ENCODE measurements at regions not wholly inside any gene's neighbourhood (a gene's known extent, or its start where the extent isn't known, plus 50 kb on each side); places are given as distances from the start of the nearest gene placed in this dataset.

GRCh38 chr2:160742667-160743066 lies 249.1 kb upstream of the RBMS1 start:
- H3K9me3 ChIP-seq (ENCODE audit: control insufficient read depth, insufficient read depth, low read depth, low read length) = no peaks in the 10 kb centered on the region
- DNase-seq (ENCODE audit: low read depth, low spot score) = no peak
- H3K36me3 ChIP-seq (ENCODE audit: control insufficient read depth, insufficient read depth, low read length) = no peaks in the 10 kb centered on the region
- no peak overlapping the region for H3K4me3 ChIP-seq (ENCODE audit: low read depth in 2 of 2, low read length in 2 of 2)
- no TSS peak for BruUV-seq (replicated peaks)
- intact Hi-C loops (cut with micrococcal nuclease; ENCODE audit: unreplicated experiment) = no loop called here
- CTCF ChIA-PET = no interaction called here
- POLR2A ChIA-PET = interaction anchor here (0.6 kb wide), 1 partner anchor 973 kb away, joined by 3 read pairs; no protein-coding TSS in a partner anchor
- TF ChIP-seq TCF7L2 (IDR thresholded peaks at IDR 0.05; ENCODE audit: low read depth, low read length) = no peak
- no peak overlapping the region for H3K27ac ChIP-seq (ENCODE audit: low read length)
- no peaks in the 10 kb centered on the region for H3K4me1 ChIP-seq (ENCODE audit: control insufficient read depth, insufficient read depth, low read length)
- no peak for ATAC-seq
- in situ Hi-C loops (cut with HindIII; ENCODE audit: low pct_unique_long_range_greater_than_20kb, low sequenced_read_pairs) = no loop called here
- H3K27me3 ChIP-seq (ENCODE audit: control insufficient read depth, insufficient read depth, low read length) = no peaks in the 10 kb centered on the region

- Histone ChIP-seq H3K4me1 (ENCODE audit: control insufficient read depth, insufficient read depth, low read length) (no peaks in the 10 kb centered on the region), H3K36me3 (ENCODE audit: control insufficient read depth, insufficient read depth, low read length) (no peaks in the 10 kb centered on the region), H3K4me3 (ENCODE audit: low read depth in 2 of 2, low read length in 2 of 2) (no peak overlapping the region), H3K27ac (ENCODE audit: low read length) (no peak overlapping the region), H3K27me3 (ENCODE audit: control insufficient read depth, insufficient read depth, low read length) (no peaks in the 10 kb centered on the region), H3K9me3 (ENCODE audit: control insufficient read depth, insufficient read depth, low read depth, low read length) (no peaks in the 10 kb centered on the region)
- in situ Hi-C loops (cut with HindIII; ENCODE audit: low pct_unique_long_range_greater_than_20kb, low sequenced_read_pairs) = no loop called here
- intact Hi-C loops (cut with micrococcal nuclease; ENCODE audit: unreplicated experiment) = no loop called here
- DNase-seq (ENCODE audit: low read depth, low spot score) (no peak), ATAC-seq (no peak)
- TF ChIP-seq POLR2AphosphoS5 (IDR thresholded peaks at IDR 0.05; ENCODE audit: low read depth, low read length) = no peak
- no peak for TF ChIP-seq SIN3A (IDR thresholded peaks at IDR 0.05; ENCODE audit: borderline replicate concordance, insufficient read depth, low read depth, low read length)
- TF ChIP-seq TCF7L2 (IDR thresholded peaks at IDR 0.05; ENCODE audit: low read depth, low read length) = no peak
- no peak for TF ChIP-seq REST (IDR thresholded peaks at IDR 0.05; ENCODE audit: insufficient read depth in 1 of 2, low read depth in 2 of 2, low read length in 1 of 2)
- TF ChIP-seq CTCF (IDR thresholded peaks at IDR 0.05) = no peak
- ChIA-PET CTCF (no interaction called here), POLR2A (no interaction called here)
- no TSS peak for BruUV-seq (replicated peaks)
Observed at GRCh38 chr2:160747501-160748170, 254.0 kb upstream of the RBMS1 start.

GRCh38 chr2:160751021-160751420 lies 257.4 kb upstream of the RBMS1 start:
- no peak for ATAC-seq
- POLR2A ChIA-PET = no interaction called here

More at GRCh38 chr2:160751021-160751420, 257.4 kb upstream of the RBMS1 start:
- in situ Hi-C loops (cut with HindIII; ENCODE audit: low pct_unique_long_range_greater_than_20kb, low sequenced_read_pairs) (no loop called here), intact Hi-C loops (cut with micrococcal nuclease; ENCODE audit: unreplicated experiment) (no loop called here)
- CTCF ChIA-PET = no interaction called here
- TF ChIP-seq TCF7L2 (IDR thresholded peaks at IDR 0.05; ENCODE audit: low read depth, low read length) = no peak
- no peak for TF ChIP-seq SIN3A (IDR thresholded peaks at IDR 0.05; ENCODE audit: borderline replicate concordance, insufficient read depth, low read depth, low read length)
- TF ChIP-seq POLR2AphosphoS5 (IDR thresholded peaks at IDR 0.05; ENCODE audit: low read depth, low read length) = no peak
- no peak for TF ChIP-seq CTCF (IDR thresholded peaks at IDR 0.05)
- no peak for TF ChIP-seq REST (IDR thresholded peaks at IDR 0.05; ENCODE audit: insufficient read depth in 1 of 2, low read depth in 2 of 2, low read length in 1 of 2)
- no peak overlapping the region for H3K27ac ChIP-seq (ENCODE audit: low read length)
- H3K36me3 ChIP-seq (ENCODE audit: control insufficient read depth, insufficient read depth, low read length) = no peaks in the 10 kb centered on the region
- H3K4me3 ChIP-seq (ENCODE audit: low read depth in 2 of 2, low read length in 2 of 2) = no peak overlapping the region
- DNase-seq (ENCODE audit: low read depth, low spot score) = no peak
- BruUV-seq (replicated peaks) = no TSS peak
- H3K27me3 ChIP-seq (ENCODE audit: control insufficient read depth, insufficient read depth, low read length) = no peaks in the 10 kb centered on the region
- no peaks in the 10 kb centered on the region for H3K4me1 ChIP-seq (ENCODE audit: control insufficient read depth, insufficient read depth, low read length)
- peaks cover 4% of the 10 kb centered on the region; the same call in 1 of the 2 replicates for H3K9me3 ChIP-seq (ENCODE audit: control insufficient read depth, insufficient read depth, low read depth, low read length)

All from Panc1 (cell line).